Motor neuron (in vitro differentiated cells): ENCODE measurements at regions not wholly inside any gene's neighbourhood (a gene's known extent, or its start where the extent isn't known, plus 50 kb on each side); places are given as distances from the start of the nearest gene placed in this dataset.
A peak's percentile ranks its signal among the peaks of the same experiment; 100 is the strongest.
"Not testable (repeated sequence)": the region's sequence is repeated elsewhere in the genome, so short reads cannot be mapped to it uniquely, and the experiment has no call there.

ENCODE experiments used
- ATAC-seq, 8 experiments: fragments of 200-7000 bp; cut with Tn5 transposase; replicated peaks in 6 of 8; 2 replicates each; pipeline ENCODE4 v1.8.0; 2021; ENCODE audit warnings: mild to moderate bottlenecking in 8 of 8, moderate library complexity in 8 of 8
- H3K27ac ChIP-seq, 2 donors: fragments of 250-450 bp; sonication (Bioruptor Pico); 2 replicates each; pipeline ENCODE4 v1.9.0; 2021; ENCODE audit warnings: antibody characterized with exemption in 2 of 2, mild to moderate bottlenecking in 2 of 2, moderate library complexity in 1 of 2
- H3K4me1 ChIP-seq, 2 donors: fragments of 250-450 bp; sonication (Bioruptor Pico); replicated peaks in 1 of 2; 2 replicates each; pipeline ENCODE4 v1.6.1; 2021; ENCODE audit warnings: antibody characterized with exemption in 2 of 2, mild to moderate bottlenecking in 2 of 2, moderate library complexity in 1 of 2
- H3K4me3 ChIP-seq, 5 donors: fragments of 250-450 bp; sonication (Bioruptor Pico); 2 replicates each; pipeline ENCODE4 v1.9.0; 2021; ENCODE audit warnings: antibody characterized with exemption in 5 of 5, mild to moderate bottlenecking in 5 of 5, moderate library complexity in 4 of 5
- WGBS, 10 experiments: fragments of 450-650 bp; shearing (Covaris generic); methylation state at CpG; one replicate each; pipeline ENCODE4 v1.0.0; 2022; 5-methylcytosine and 5-hydroxymethylcytosine counted together
- in situ Hi-C, 9 experiments: fragments of 400-800 bp; cut with MboI; loops; one replicate each; pipeline ENCODE4 v1.15.0; 2021; ENCODE audit warnings: low sequenced_read_pairs in 9 of 9, low pct_unique_long_range_greater_than_20kb in 2 of 9; ENCODE audit not compliant: unreplicated experiment in 9 of 9

DNA sequence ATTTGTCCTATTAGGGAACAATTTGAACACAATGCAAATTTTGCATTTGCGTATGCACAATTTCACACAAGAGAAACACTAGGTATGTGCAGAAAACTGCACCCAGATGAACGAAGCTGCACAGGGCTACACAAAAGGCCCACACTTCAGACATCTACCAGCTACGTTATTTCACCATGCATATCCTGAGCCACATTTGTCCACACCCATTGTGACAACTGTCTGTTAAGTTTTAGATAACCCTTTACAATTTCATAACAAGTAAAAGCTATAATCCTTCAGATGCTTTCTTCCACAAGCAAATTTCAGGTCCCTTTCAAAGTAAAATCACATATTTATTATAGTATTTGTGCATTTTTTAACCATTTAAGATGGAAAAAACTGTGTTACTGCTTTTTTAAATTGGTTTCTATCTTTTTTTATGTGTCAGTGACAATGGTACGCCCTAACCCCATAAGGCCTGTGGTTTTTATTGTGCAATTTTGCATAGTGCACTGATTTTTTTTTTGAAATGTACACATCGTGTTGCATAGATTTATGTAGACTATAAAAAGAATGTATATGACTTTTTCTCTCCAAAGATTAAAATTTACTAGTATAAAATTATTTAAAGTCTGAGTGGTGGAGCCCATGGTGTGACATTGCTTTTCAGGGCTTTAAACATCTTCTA, 87.8 kb upstream of the BTG1 start:
- ATAC-seq = peak in 2 of 8 experiments; percentile 6 to 19
- Histone ChIP-seq H3K4me1 (peaks cover 8 to 15% of the 10 kb centered on the region in 2 donors), H3K27ac (no peak overlapping the region), H3K4me3 (no peak overlapping the region)
- WGBS, 10 experiments = 0 to 100% (median 88%) methylated on average over 1 to 5 of the region's 5 CpGs
- in situ Hi-C loops = loop anchor here in 1 of 9 experiments (25.0 kb wide), 1 partner anchor 196 kb away; no protein-coding TSS in a partner anchor

DNA sequence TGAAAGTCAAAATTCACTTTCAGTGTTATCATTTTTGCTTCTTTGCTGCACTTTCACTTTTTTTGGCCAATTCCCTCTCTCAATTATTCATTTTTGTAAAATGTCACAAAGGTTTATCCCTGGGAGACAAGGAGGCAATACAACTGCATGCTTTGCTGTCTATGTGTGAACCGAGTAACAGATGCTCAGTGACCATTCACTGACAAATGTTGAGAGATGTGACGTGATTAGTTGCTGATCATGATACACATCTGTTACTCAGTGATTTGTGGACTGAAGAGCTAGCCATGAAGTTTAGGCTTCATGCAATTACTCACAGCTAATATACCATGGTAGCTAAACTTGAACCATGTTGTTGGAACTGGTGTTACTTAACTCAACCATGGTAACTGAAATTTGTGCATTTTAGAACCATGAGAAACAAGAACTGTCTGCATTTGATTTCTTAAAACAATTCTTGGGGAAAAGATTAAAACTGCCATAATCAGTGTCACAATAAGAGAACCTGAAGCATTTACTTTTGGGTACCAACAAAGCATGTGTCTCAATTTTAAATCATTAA, 86.8 kb upstream of the BTG1 start:
- H3K4me1 ChIP-seq = peaks cover 3 to 15% of the 10 kb centered on the region in 2 donors
- no CpG with 5 or more reads among the region's 2 CpGs for WGBS, 10 experiments
- not testable (repeated sequence) for H3K27ac ChIP-seq, H3K4me3 ChIP-seq
- ATAC-seq = peak in 2 of 8 experiments; percentile 54 to 56
- in situ Hi-C loops = loop anchor here in 1 of 9 experiments (25.0 kb wide), 1 partner anchor 195 kb away; no protein-coding TSS in a partner anchor

DNA sequence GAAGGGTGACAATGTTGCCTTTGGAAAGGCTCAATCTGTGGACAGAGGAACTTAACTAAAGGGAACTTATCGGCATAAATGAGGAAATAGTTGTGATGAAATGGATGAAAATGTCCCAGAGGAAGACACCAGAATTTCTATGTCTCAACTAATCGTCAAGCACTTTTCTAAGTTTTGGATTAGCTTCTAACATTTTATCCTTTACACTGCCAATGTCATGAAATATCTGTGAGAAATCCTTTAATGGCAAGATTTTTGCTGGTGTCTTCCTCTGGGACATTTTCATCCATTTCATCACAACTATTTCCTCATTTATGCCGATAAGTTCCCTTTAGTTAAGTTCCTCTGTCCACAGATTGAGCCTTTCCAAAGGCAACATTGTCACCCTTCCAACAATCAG, 86.3 kb upstream of the BTG1 start:
- in situ Hi-C loops = loop anchor here in 1 of 9 experiments (25.0 kb wide), 1 partner anchor 195 kb away; no protein-coding TSS in a partner anchor
- not testable (repeated sequence) for ATAC-seq, H3K4me3 ChIP-seq, H3K27ac ChIP-seq
- peaks cover 3 to 16% of the 10 kb centered on the region in 2 donors for H3K4me1 ChIP-seq
- no CpG with 5 or more reads among the region's 3 CpGs for WGBS, 10 experiments

DNA sequence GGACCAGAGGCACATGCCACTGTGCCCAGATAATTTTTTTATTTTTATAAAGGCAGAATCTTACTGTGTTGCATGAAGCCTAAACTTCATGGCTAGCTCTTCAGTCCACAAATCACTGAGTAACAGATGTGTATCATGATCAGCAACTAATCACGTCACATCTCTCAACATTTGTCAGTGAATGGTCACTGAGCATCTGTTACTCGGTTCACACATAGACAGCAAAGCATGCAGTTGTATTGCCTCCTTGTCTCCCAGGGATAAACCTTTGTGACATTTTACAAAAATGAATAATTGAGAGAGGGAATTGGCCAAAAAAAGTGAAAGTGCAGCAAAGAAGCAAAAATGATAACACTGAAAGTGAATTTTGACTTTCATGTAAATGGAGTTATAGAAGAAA, 85.9 kb upstream of the BTG1 start:
- H3K27ac ChIP-seq, H3K4me3 ChIP-seq, ATAC-seq: not testable (repeated sequence)
- H3K4me1 ChIP-seq = peaks cover 4 to 21% of the 10 kb centered on the region in 2 donors
- in situ Hi-C loops = loop anchor here in 1 of 9 experiments (25.0 kb wide), 1 partner anchor 194 kb away; no protein-coding TSS in a partner anchor
- WGBS, 10 experiments = no CpG with 5 or more reads among the region's 2 CpGs

DNA sequence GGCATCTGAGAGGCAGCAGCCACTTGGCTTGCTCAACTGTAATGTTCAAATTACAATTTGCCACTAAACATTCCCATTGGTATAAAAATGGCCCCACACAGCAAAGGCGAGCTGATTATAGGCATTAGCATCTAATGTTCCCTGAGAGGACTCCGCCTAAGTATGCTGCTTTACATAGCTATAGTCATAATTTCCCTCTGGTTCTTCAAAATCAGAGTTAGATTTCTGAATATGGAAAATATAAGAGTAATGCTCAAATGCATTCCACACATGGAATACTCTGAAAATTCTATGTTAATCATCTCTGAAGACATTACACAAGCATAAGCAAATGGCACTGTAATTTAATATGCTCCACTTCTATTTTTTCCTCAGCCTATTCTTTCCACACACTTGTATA, 83.7 kb upstream of the BTG1 start:
- no peak overlapping the region for H3K27ac ChIP-seq
- 0 to 100% (median 71%) methylated on average over 1 to 2 of the region's 2 CpGs; no CpG with 5 or more reads in 1 of the 10 experiments for WGBS, 10 experiments
- ATAC-seq = peak in 3 of 8 experiments; percentile 76 to 90 (median 89)
- peaks cover 10 to 36% of the 10 kb centered on the region in 2 donors for H3K4me1 ChIP-seq
- H3K4me3 ChIP-seq = no peak overlapping the region
- in situ Hi-C loops = loop anchor here in 1 of 9 experiments (25.0 kb wide), 1 partner anchor 192 kb away; no protein-coding TSS in a partner anchor

DNA sequence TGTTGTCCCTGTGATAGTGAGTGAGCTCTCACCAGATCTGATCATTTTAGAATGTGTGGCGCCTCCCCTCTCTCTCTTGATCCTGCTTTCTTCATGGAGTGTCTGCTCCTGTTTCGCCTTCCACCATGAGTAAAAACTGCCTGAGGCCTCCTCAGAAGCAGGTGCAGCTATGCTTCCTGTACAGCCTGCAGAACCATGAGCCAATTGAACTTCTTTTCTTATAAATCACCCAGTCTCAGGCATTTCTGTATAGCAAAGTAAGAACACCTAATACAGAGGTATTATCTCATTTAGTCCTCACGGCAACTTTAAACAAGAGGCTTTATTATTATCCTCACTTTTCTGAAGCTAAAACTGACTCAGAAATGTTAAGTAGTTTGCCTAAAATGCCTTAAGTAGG, 81.3 kb upstream of the BTG1 start:
- Histone ChIP-seq H3K27ac (peak overlapping the region; percentile 31 to 39), H3K4me1 (peaks cover 10 to 31% of the 10 kb centered on the region in 2 donors), H3K4me3 (no peak overlapping the region)
- in situ Hi-C loops = loop anchor here in 1 of 9 experiments (25.0 kb wide), 1 partner anchor 190 kb away; no protein-coding TSS in a partner anchor
- no peak for ATAC-seq
- 29 to 100% (median 81%) methylated on average over 1 to 3 of the region's 3 CpGs; no CpG with 5 or more reads in 3 of the 10 experiments for WGBS, 10 experiments

DNA sequence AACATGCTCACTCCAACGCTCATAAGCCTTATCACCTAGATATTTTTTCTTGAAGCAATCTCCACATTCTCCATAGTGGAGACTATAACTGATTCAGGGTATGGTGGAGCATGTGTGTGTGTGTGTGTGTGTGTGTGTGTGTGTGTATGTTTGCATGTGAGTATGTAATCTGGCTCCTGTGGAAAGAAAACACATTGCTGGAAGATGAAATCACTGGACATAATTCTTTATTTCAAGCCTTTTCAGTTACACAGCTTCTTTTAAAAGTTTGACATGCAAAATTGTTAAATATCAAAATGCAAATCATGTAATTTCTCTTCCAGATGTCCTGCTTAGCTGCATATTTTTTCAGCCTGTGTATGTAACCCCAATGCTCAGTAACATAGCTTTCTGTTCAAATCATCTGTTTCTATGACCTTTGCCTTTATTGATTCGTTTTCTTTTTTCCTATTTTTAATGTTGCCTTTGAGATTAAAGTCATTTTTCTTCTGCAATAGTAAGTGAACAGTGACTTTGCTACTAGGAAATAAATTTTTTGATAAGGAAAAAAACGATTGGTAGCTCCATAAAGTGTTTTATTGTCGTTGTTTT, 80.5 kb upstream of the BTG1 start:
- no peak overlapping the region for H3K27ac ChIP-seq
- in situ Hi-C loops = loop anchor here in 1 of 9 experiments (25.0 kb wide), 1 partner anchor 189 kb away; no protein-coding TSS in a partner anchor
- WGBS, 10 experiments = 13 to 86% (median 56%) methylated on average over 1 to 4 of the region's 4 CpGs
- peaks cover 10 to 31% of the 10 kb centered on the region in 2 donors for H3K4me1 ChIP-seq
- H3K4me3 ChIP-seq = no peak overlapping the region
- ATAC-seq = peak in 2 of 8 experiments; percentile 5 to 6

DNA sequence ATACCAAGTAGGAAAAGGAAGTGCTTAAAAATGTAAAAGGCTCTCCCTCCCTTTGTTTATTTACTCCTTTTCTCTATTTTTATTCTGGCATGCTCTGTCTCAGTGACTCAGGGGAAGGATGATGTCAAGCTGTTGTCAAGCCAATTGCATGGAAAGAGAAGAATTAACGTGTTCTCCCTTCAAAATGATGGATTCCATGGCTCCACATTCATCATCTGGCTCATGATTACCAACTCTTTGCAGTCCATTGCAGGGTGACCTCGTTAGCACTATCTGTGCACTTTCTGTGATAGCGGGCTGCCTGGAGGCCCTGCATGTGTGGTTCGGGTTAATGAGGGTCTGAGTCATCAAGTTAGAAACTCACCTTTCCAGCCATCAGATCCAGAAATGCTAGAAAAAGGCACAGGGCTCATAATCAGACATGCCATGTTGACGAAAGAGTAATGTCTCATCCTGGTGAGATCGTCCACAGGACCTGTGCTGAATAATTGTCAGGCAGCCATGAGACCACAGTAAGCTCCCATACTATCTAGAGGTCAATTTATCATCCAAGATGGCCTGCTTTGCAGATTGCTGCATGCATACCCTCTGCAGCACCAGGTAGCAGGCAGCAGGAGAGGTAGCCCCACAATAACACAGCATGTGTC, 79.2 kb upstream of the BTG1 start:
- ATAC-seq = peak in 7 of 8 experiments; percentile 4 to 96 (median 95)
- no peak overlapping the region for H3K4me3 ChIP-seq
- H3K27ac ChIP-seq = peak overlapping the region; percentile 1 to 54
- 0 to 87% (median 20%) methylated on average over 1 to 5 of the region's 6 CpGs; no CpG with 5 or more reads in 1 of the 10 experiments for WGBS, 10 experiments
- peaks cover 10 to 31% of the 10 kb centered on the region in 2 donors for H3K4me1 ChIP-seq
- in situ Hi-C loops = loop anchor here in 1 of 9 experiments (25.0 kb wide), 1 partner anchor 188 kb away; no protein-coding TSS in a partner anchor

DNA sequence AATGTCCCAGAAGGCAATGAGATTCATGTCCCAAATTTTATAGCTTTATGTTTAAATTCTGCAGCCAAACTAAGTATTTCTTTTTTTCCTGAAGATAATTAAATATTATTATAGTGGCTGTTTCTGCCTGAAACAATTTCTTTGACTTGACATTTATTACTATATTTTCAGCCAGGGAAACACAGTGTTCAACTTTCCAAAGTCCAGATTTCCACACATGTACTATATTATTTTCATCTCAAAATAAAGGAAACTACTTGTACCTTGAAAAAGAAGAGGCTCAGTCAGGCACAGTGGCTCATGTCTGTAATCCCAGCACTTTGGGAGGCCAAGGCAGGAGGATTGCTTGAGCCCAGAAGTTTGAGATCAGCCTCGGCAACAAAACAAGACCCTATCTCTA, 77.8 kb upstream of the BTG1 start:
- Histone ChIP-seq H3K4me1 (peaks cover 10 to 27% of the 10 kb centered on the region in 2 donors), H3K27ac (no peak overlapping the region), H3K4me3 (no peak overlapping the region)
- in situ Hi-C loops = no loop called here
- no peak for ATAC-seq
- WGBS, 10 experiments = 88 to 100% (median 100%) methylated on average over 1 of the region's 1 CpG; no CpG with 5 or more reads in 6 of the 10 experiments

DNA sequence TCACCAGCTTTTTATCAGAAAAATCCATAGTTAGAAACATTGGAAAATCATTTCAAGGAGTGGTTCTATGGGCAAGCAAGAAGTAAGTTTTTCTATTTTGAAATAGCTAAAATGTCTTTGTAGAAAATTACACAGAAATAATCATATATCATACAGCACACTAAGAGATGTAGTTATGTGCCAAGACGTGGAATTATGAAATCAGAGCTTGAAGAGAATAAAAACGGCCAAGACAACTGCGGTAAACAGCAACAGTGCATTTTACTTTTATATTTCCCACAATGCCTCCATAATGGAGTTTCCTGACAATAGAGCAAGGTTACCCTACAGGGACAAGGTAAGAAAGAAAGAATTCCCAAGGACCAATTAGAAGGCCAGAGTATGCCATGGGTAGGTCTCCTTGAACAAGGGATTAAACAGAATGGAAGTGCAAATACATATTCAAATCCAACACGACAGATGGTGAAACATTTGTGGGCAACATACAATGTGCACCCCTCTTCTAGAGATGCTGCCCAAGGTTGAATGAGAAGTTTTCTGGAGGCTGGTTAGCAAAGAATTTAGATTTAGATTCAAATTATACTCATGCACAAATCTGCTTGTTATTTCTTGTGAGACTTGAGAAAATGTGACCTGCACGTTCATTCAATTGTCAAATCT, 76.1 kb upstream of the BTG1 start:
- Histone ChIP-seq H3K4me1 (peaks cover 10 to 24% of the 10 kb centered on the region in 2 donors), H3K27ac (no peak overlapping the region), H3K4me3 (no peak overlapping the region)
- in situ Hi-C loops = no loop called here
- ATAC-seq = no peak
- 56 to 100% (median 79%) methylated on average over 2 to 5 of the region's 5 CpGs; no CpG with 5 or more reads in 1 of the 10 experiments for WGBS, 10 experiments

DNA sequence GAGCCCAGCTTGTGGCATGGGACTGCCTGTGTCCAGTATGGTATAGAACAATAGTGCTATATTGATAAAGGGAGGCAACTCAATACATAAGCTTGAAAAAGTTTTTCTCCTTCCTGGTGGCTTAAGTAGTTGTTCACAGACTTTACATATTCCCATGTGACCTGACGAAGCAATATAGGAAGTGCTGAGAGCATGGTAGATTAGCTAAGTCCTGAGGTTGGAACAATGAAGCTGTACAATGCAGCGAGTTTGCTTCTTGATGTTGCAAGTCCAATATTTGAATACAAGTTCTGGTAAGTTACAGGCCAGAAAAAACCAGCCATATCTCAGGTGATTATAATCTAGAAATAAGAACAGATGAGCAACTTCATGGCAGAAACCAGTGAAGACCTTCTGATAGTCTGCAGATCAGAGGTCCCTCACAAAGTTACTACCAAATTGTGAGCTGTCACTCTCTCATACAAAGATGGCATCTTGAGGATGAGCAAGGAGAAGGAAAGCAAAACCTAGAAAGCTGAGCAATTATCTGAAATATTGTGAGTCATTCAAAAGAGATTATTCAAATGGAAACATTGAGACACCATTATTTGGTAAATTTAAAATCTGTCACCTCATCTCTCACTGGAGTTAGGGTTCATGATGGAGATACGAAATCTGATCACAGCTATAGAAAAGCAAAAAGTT, 72.9 kb upstream of the BTG1 start:
- no peak for ATAC-seq
- 57 to 100% (median 95%) methylated on average over 1 to 3 of the region's 3 CpGs for WGBS, 10 experiments
- no peaks in the 10 kb centered on the region for H3K4me1 ChIP-seq
- H3K27ac ChIP-seq = no peak overlapping the region
- in situ Hi-C loops = no loop called here
- no peak overlapping the region for H3K4me3 ChIP-seq

DNA sequence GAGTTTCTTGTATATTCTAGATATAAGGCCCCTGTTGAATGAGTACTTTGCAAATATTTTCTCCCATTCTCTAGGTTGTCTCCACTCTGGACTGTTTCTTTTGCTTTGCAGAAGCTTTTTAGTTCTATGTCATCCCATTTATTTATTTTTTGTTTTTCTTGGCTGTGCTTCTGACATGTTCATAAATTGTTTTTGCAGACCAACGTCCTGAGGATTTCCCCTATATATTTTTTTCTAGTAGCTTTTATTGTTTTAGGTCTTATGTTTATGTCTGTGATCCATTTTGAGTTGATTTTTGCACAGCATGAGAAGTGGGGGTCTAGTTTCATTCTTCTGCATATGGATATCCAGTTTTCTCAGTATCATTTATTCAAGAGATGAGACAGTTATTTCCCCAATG, 70.4 kb upstream of the BTG1 start:
- Histone ChIP-seq H3K4me3 (no peak overlapping the region), H3K4me1 (no peaks in the 10 kb centered on the region), H3K27ac (no peak overlapping the region)
- no peak for ATAC-seq
- in situ Hi-C loops = no loop called here
- WGBS, 10 experiments = 17 to 92% (median 48%) methylated on average over 1 of the region's 1 CpG
